Hepatocyte (in vitro differentiated cells): ENCODE measurements at regions not wholly inside any gene's neighbourhood (a gene's known extent, or its start where the extent isn't known, plus 50 kb on each side); places are given as distances from the start of the nearest gene placed in this dataset.

Source experiments
- EZH2 ChIP-seq: fragments of 200-600 bp; sonication (generic); IDR thresholded peaks from 2 replicates; pipeline ENCODE4 v1.6.1; 2016; ENCODE audit warnings: antibody characterized with exemption, mild to moderate bottlenecking, borderline replicate concordance
- EZH2phosphoT487 ChIP-seq: fragments of 200-600 bp; sonication (generic); IDR thresholded peaks from one replicate; pipeline ENCODE4 v1.6.1; 2018; ENCODE audit warnings: antibody characterized with exemption, mild to moderate bottlenecking, low read depth, moderate library complexity; ENCODE audit not compliant: unreplicated experiment, severe bottlenecking
- TF ChIP-seq, protein P1 (sequence below): fragments of 200-600 bp; sonication (generic); IDR thresholded peaks from 2 replicates; pipeline ENCODE4 v1.5.1; 2016; ENCODE audit warnings: antibody characterized with exemption, mild to moderate bottlenecking; ENCODE audit not compliant: poor library complexity

DNA sequence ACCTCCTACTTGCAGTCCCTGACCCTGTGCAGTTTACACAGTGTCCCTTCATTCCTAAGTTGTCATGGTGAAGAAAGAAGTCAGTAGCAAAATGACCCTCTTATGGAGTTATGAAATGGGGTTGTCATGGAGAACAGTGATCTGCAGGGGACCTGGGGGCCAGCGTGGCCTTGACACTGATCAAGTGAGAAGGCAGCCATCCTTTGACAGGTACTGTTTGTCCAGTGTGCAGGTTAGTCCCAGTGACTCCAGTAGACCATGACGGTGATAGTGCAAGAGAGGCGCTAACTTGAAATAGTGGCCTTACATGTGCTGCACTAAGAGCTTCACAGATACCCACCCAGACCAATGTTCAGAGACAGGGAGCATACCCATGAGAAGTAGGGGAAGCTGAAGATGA is 87.9 kb downstream of the IL12A start:
- TF ChIP-seq, protein P1, sequence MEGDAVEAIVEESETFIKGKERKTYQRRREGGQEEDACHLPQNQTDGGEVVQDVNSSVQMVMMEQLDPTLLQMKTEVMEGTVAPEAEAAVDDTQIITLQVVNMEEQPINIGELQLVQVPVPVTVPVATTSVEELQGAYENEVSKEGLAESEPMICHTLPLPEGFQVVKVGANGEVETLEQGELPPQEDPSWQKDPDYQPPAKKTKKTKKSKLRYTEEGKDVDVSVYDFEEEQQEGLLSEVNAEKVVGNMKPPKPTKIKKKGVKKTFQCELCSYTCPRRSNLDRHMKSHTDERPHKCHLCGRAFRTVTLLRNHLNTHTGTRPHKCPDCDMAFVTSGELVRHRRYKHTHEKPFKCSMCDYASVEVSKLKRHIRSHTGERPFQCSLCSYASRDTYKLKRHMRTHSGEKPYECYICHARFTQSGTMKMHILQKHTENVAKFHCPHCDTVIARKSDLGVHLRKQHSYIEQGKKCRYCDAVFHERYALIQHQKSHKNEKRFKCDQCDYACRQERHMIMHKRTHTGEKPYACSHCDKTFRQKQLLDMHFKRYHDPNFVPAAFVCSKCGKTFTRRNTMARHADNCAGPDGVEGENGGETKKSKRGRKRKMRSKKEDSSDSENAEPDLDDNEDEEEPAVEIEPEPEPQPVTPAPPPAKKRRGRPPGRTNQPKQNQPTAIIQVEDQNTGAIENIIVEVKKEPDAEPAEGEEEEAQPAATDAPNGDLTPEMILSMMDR = no peak
- TF ChIP-seq EZH2 (no peak), EZH2phosphoT487 (no peak)
